Bronchial epithelial cell (primary cell): ENCODE measurements at regions not wholly inside any gene's neighbourhood (a gene's known extent, or its start where the extent isn't known, plus 50 kb on each side); places are given as distances from the start of the nearest gene placed in this dataset.

ENCODE experiments used
- DNase-seq: peaks from one replicate; pipeline ENCODE4 v3.0.0-alpha.2; 2010; ENCODE audit warnings: low read depth
- FAIRE-seq: peaks from 2 replicates; lab custom pipeline; 2011; peaks lifted over from hg19 to GRCh38; lab: Jason Lieb, UNC
- H3K27me3 ChIP-seq: 2 replicates; pipeline ENCODE4 v1.5.1; 2011; ENCODE audit warnings: low read length; ENCODE audit not compliant: control insufficient read depth, insufficient read depth
- H3K36me3 ChIP-seq: 2 replicates; pipeline ENCODE4 v1.5.1; 2011; ENCODE audit warnings: low read length; ENCODE audit not compliant: control insufficient read depth, insufficient read depth
- H3K4me3 ChIP-seq: 2 replicates; pipeline ENCODE4 v1.5.1; 2011; ENCODE audit warnings: mild to moderate bottlenecking, low read depth, low read length, control low read depth
- TF ChIP-seq, protein P1 (sequence below): IDR thresholded peaks from 2 replicates; pipeline ENCODE4 v1.5.1; 2011; ENCODE audit warnings: mild to moderate bottlenecking, moderate library complexity, low read length, control low read depth, inconsistent platforms; ENCODE audit not compliant: insufficient read depth, severe bottlenecking

- FAIRE-seq (no peak), DNase-seq (no peak)
- H3K36me3 ChIP-seq = no peaks in the 10 kb centered on the region
- no peaks in the 10 kb centered on the region for H3K27me3 ChIP-seq
- TF ChIP-seq, protein P1, sequence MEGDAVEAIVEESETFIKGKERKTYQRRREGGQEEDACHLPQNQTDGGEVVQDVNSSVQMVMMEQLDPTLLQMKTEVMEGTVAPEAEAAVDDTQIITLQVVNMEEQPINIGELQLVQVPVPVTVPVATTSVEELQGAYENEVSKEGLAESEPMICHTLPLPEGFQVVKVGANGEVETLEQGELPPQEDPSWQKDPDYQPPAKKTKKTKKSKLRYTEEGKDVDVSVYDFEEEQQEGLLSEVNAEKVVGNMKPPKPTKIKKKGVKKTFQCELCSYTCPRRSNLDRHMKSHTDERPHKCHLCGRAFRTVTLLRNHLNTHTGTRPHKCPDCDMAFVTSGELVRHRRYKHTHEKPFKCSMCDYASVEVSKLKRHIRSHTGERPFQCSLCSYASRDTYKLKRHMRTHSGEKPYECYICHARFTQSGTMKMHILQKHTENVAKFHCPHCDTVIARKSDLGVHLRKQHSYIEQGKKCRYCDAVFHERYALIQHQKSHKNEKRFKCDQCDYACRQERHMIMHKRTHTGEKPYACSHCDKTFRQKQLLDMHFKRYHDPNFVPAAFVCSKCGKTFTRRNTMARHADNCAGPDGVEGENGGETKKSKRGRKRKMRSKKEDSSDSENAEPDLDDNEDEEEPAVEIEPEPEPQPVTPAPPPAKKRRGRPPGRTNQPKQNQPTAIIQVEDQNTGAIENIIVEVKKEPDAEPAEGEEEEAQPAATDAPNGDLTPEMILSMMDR = no peak
- H3K4me3 ChIP-seq = no peak overlapping the region
These were observed 97.5 kb upstream of the STOX2 start for GRCh38 chr4:183807420-183808096.

- FAIRE-seq = no peak
- Histone ChIP-seq H3K4me3 (no peak overlapping the region), H3K36me3 (no peaks in the 10 kb centered on the region), H3K27me3 (no peaks in the 10 kb centered on the region)
- no peak for DNase-seq
- TF ChIP-seq, protein P1 = no peak
These were observed 97.0 kb upstream of the STOX2 start for GRCh38 chr4:183808097-183808456.

GRCh38 chr4:183812567-183812966 is 92.5 kb upstream of the STOX2 start:
- FAIRE-seq (no peak), DNase-seq (no peak)
- H3K36me3 ChIP-seq = no peaks in the 10 kb centered on the region
- H3K27me3 ChIP-seq = no peaks in the 10 kb centered on the region
- TF ChIP-seq, protein P1 = no peak
- H3K4me3 ChIP-seq = no peak overlapping the region

DNA sequence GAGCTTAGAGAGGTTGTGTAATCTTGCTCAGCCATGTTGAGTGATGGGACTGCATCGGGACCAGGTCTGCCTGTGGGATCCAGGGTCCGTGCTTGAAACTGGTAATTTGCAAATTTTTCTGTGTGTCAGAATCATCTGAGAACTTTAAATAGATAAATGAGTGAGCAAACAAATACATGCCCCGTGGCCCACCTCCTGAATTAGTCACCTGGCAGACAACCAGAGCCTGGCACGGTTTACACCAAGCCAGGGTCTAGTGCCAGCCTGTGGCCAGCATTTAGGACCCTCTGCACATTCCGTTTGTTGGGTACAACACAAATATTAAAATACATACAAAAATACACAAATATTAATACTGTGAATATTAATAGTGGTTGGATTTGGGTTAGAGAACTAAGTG is 90.6 kb upstream of the STOX2 start:
- no peak for FAIRE-seq
- TF ChIP-seq, protein P1 = no peak
- DNase-seq = no peak
- Histone ChIP-seq H3K27me3 (no peaks in the 10 kb centered on the region), H3K36me3 (no peaks in the 10 kb centered on the region), H3K4me3 (no peak overlapping the region)

DNA sequence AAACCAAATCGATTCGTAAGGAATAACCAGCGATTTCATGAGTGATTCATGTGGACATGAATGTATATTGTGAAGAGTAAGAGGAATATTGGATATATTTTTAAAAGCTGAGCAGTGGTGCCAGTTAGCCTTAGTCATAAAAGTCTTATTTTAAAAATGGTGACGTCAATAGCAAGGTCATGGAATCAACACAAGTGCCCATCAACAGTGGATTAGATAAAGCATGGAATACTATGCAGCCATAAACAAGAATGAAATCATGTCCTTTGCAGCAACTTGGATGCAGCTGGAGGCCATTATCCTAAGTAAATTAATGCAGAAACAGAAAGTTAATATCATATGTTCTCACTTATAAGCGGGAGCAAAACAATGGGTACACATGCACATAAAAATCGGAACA is 89.0 kb upstream of the STOX2 start:
- FAIRE-seq (no peak), DNase-seq (no peak)
- Histone ChIP-seq H3K27me3 (no peaks in the 10 kb centered on the region), H3K4me3 (no peak overlapping the region), H3K36me3 (no peaks in the 10 kb centered on the region)
- TF ChIP-seq, protein P1 = no peak
